H9 (cell line): ENCODE measurements at regions not wholly inside any gene's neighbourhood (a gene's known extent, or its start where the extent isn't known, plus 50 kb on each side); places are given as distances from the start of the nearest gene placed in this dataset.

ENCODE experiments used
- DNase-seq: peaks from one replicate; pipeline ENCODE4 v3.0.0-alpha.2; 2017
- H2AFZ ChIP-seq: one replicate; pipeline ENCODE4 v1.6.1; 2013; ENCODE audit warnings: mild to moderate bottlenecking, low read length, control low read depth, moderate library complexity
- H2AK5ac ChIP-seq: 2 replicates; pipeline ENCODE4 v1.6.1; 2013; ENCODE audit warnings: low read length, control low read depth, mixed read lengths; ENCODE audit not compliant: insufficient read length
- H2BK120ac ChIP-seq: one replicate; pipeline ENCODE4 v1.6.1; 2013; ENCODE audit warnings: low read depth, mild to moderate bottlenecking, low read length, control low read depth, inconsistent platforms; ENCODE audit not compliant: poor library complexity, severe bottlenecking
- H2BK12ac ChIP-seq: 2 replicates; pipeline ENCODE4 v1.6.1; 2013; ENCODE audit warnings: low read length, control low read depth, mixed read lengths, low read depth; ENCODE audit not compliant: insufficient read length
- H2BK15ac ChIP-seq: 2 replicates; pipeline ENCODE4 v1.6.1; 2013; ENCODE audit warnings: low read depth, low read length, control low read depth
- H2BK20ac ChIP-seq: one replicate; pipeline ENCODE4 v1.6.1; 2013; ENCODE audit warnings: low read depth, mild to moderate bottlenecking, low read length, control low read depth, inconsistent platforms; ENCODE audit not compliant: poor library complexity, severe bottlenecking
- H2BK5ac ChIP-seq: 2 replicates; pipeline ENCODE4 v1.6.1; 2013; ENCODE audit warnings: low read length, control low read depth, mixed read lengths; ENCODE audit not compliant: insufficient read length
- H3K14ac ChIP-seq: 2 replicates; pipeline ENCODE4 v1.6.1; 2013; ENCODE audit warnings: low read length, control low read depth; ENCODE audit not compliant: insufficient read depth
- H3K18ac ChIP-seq: 2 replicates; pipeline ENCODE4 v1.6.1; 2013; ENCODE audit warnings: low read depth, mild to moderate bottlenecking, mixed read lengths, low read length, control low read depth; ENCODE audit not compliant: insufficient read length
- H3K23ac ChIP-seq: 2 replicates; pipeline ENCODE4 v1.6.1; 2013; ENCODE audit warnings: low read length, control low read depth, mixed read lengths, low read depth; ENCODE audit not compliant: insufficient read length
- H3K23me2 ChIP-seq: 2 replicates; pipeline ENCODE4 v1.6.1; 2013; ENCODE audit warnings: low read depth, mild to moderate bottlenecking, mixed read lengths, low read length, control low read depth; ENCODE audit not compliant: insufficient read length, poor library complexity, severe bottlenecking
- H3K27ac ChIP-seq: 2 replicates; pipeline ENCODE4 v1.5.1; 2013; ENCODE audit warnings: low read length, control low read depth, mixed read lengths, low read depth; ENCODE audit not compliant: insufficient read length
- H3K27me3 ChIP-seq: 2 replicates; pipeline ENCODE4 v1.6.1; 2013; ENCODE audit warnings: low read length, control low read depth, inconsistent platforms; ENCODE audit not compliant: insufficient read depth
- H3K4ac ChIP-seq: 2 replicates; pipeline ENCODE4 v1.6.1; 2013; ENCODE audit warnings: low read depth, mild to moderate bottlenecking, control low read depth, inconsistent platforms, low read length, moderate library complexity
- H3K4me1 ChIP-seq: 2 replicates; pipeline ENCODE4 v1.6.1; 2013; ENCODE audit warnings: low read length, control low read depth, inconsistent platforms; ENCODE audit not compliant: insufficient read depth
- H3K4me2 ChIP-seq: 2 replicates; pipeline ENCODE4 v1.6.1; 2013; ENCODE audit warnings: low read length, control low read depth, mixed read lengths; ENCODE audit not compliant: insufficient read length, insufficient read depth
- H3K56ac ChIP-seq: 2 replicates; pipeline ENCODE4 v1.6.1; 2013; ENCODE audit warnings: low read depth, mild to moderate bottlenecking, mixed read lengths, low read length, control low read depth; ENCODE audit not compliant: insufficient read length
- H3K79me1 ChIP-seq: 2 replicates; pipeline ENCODE4 v1.6.1; 2013; ENCODE audit warnings: low read depth, mild to moderate bottlenecking, moderate library complexity, low read length, control low read depth, inconsistent platforms; ENCODE audit not compliant: insufficient read depth, poor library complexity, severe bottlenecking
- H3K79me2 ChIP-seq: 2 replicates; pipeline ENCODE4 v1.6.1; 2013; ENCODE audit warnings: low read length, control low read depth, inconsistent platforms; ENCODE audit not compliant: insufficient read depth
- H3K9ac ChIP-seq: 2 replicates; pipeline ENCODE4 v1.6.1; 2013; ENCODE audit warnings: low read length, control low read depth, mixed read lengths; ENCODE audit not compliant: insufficient read length; ENCODE audit errors: extremely low read depth
- H3K9me3 ChIP-seq: one replicate; pipeline ENCODE4 v1.6.1; 2013; ENCODE audit warnings: low read depth, low read length, inconsistent platforms; ENCODE audit not compliant: control insufficient read depth
- H3T11ph ChIP-seq: one replicate; pipeline ENCODE4 v1.6.1; 2013; ENCODE audit warnings: mild to moderate bottlenecking, low read length, control low read depth, inconsistent platforms
- H4K20me1 ChIP-seq: one replicate; pipeline ENCODE4 v1.6.1; 2013; ENCODE audit not compliant: control insufficient read depth, insufficient read length, insufficient read depth
- H4K5ac ChIP-seq: 2 replicates; pipeline ENCODE4 v1.6.1; 2013; ENCODE audit warnings: low read depth, mild to moderate bottlenecking, mixed read lengths, low read length, control low read depth; ENCODE audit not compliant: insufficient read length
- H4K8ac ChIP-seq: replicated peaks from 2 replicates; pipeline ENCODE4 v1.6.1; 2013; ENCODE audit warnings: low read length, control low read depth, mixed read lengths, low read depth; ENCODE audit not compliant: insufficient read length
- H4K91ac ChIP-seq: 2 replicates; pipeline ENCODE4 v1.6.1; 2013; ENCODE audit warnings: low read depth, mild to moderate bottlenecking, moderate library complexity, mixed read lengths, low read length, control low read depth; ENCODE audit not compliant: insufficient read length
- H3K27ac Mint-ChIP-seq, 3 experiments: 2 replicates in 2 of 3; 3 replicates in 1 of 3; pipeline ENCODE4 v1.8.0; 2020 to 2021; ENCODE audit warnings: mixed read lengths in 3 of 3, mild to moderate bottlenecking in 1 of 3, moderate library complexity in 1 of 3
- H3K27me3 Mint-ChIP-seq: 2 replicates; pipeline ENCODE4 v1.8.0; 2021; ENCODE audit warnings: low read depth, mild to moderate bottlenecking, moderate library complexity, mixed read lengths
- H3K36me3 Mint-ChIP-seq, 3 experiments: 2 replicates in 2 of 3; 3 replicates in 1 of 3; pipeline ENCODE4 v1.8.0; 2020 to 2021; ENCODE audit warnings: low read depth in 3 of 3, mixed read lengths in 3 of 3; ENCODE audit not compliant: insufficient read depth in 1 of 3
- H3K4me1 Mint-ChIP-seq, 2 experiments: 2 replicates each; pipeline ENCODE4 v1.8.0; 2020; ENCODE audit warnings: mixed read lengths in 2 of 2
- H3K4me3 Mint-ChIP-seq, 2 experiments: 2 replicates in 1 of 2; 3 replicates in 1 of 2; pipeline ENCODE4 v1.8.0; 2020 to 2021; ENCODE audit warnings: mild to moderate bottlenecking in 2 of 2, mixed read lengths in 2 of 2, moderate library complexity in 1 of 2
- H3K9me3 Mint-ChIP-seq, 2 experiments: 2 replicates in 1 of 2; 3 replicates in 1 of 2; pipeline ENCODE4 v1.8.0; 2020; ENCODE audit warnings: mild to moderate bottlenecking in 2 of 2, mixed read lengths in 2 of 2, moderate library complexity in 1 of 2
- WGBS: extraction: QIAGEN DNeasy Blood & Tissue Kit; methylation state at CpG from one replicate; pipeline ENCODE4 v1.1.7; 2013; ENCODE audit warnings: missing lambda C conversion rate, low lambda C conversion rate, mixed read lengths; ENCODE audit not compliant: insufficient read length; ENCODE audit errors: extremely low coverage; 5-methylcytosine and 5-hydroxymethylcytosine counted together
- TF ChIP-seq, protein P1 (sequence below): fragments of 200-600 bp; sonication (generic); conservative IDR thresholded peaks from 3 replicates; pipeline ENCODE4 v1.8.0; 2021; ENCODE audit warnings: antibody characterized with exemption, mild to moderate bottlenecking

DNA sequence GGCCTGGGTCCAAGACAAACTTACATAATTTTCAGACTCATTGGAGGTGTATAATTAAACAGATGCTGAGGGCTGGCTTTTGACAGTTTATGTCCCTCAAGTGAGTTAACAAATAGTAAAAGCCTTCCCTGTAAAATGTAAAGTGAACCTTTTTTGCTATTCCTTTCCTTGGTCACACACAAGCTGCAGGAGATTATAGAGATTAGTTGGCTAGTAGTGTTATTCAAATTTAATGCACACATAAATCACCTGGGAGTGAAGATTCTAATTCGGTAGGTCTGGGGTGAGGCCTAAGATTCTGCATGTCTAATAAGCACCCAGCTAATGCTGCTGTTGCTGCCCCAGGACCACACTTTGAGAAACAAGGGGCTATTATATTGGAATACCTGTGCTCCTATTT, 206.2 kb upstream of the SSTR1 start:
- no peak overlapping the region for H3K56ac ChIP-seq
- Mint-ChIP-seq H3K9me3 (peaks cover 0 to 2% of the 10 kb centered on the region in 2 experiments; a peak in 1 of 5 replicates), H3K27me3 (no peaks in the 10 kb centered on the region), H3K4me3 (no peak overlapping the region), H3K27ac (no peak overlapping the region), H3K36me3 (no peaks in the 10 kb centered on the region), H3K4me1 (peaks cover 49 to 52% of the 10 kb centered on the region in 2 experiments)
- no peak overlapping the region for H4K91ac ChIP-seq
- H3K79me2 ChIP-seq: no peaks in the 10 kb centered on the region
- H2BK15ac ChIP-seq: no peak overlapping the region
- no peak overlapping the region for H2BK120ac ChIP-seq
- no peak overlapping the region for H2BK12ac ChIP-seq
- peaks cover 2% of the 10 kb centered on the region; the same call in 1 of the 2 replicates for H3K4me1 ChIP-seq
- H2BK5ac ChIP-seq: no peak overlapping the region
- TF ChIP-seq, protein P1, sequence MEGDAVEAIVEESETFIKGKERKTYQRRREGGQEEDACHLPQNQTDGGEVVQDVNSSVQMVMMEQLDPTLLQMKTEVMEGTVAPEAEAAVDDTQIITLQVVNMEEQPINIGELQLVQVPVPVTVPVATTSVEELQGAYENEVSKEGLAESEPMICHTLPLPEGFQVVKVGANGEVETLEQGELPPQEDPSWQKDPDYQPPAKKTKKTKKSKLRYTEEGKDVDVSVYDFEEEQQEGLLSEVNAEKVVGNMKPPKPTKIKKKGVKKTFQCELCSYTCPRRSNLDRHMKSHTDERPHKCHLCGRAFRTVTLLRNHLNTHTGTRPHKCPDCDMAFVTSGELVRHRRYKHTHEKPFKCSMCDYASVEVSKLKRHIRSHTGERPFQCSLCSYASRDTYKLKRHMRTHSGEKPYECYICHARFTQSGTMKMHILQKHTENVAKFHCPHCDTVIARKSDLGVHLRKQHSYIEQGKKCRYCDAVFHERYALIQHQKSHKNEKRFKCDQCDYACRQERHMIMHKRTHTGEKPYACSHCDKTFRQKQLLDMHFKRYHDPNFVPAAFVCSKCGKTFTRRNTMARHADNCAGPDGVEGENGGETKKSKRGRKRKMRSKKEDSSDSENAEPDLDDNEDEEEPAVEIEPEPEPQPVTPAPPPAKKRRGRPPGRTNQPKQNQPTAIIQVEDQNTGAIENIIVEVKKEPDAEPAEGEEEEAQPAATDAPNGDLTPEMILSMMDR: no peak
- no peak overlapping the region for H2AK5ac ChIP-seq
- no peak overlapping the region for H2BK20ac ChIP-seq
- no peak for DNase-seq
- no peaks in the 10 kb centered on the region for H3K27me3 ChIP-seq
- no peak overlapping the region for H4K5ac ChIP-seq
- H3K18ac ChIP-seq: no peak overlapping the region
- H3K9me3 ChIP-seq: no peaks in the 10 kb centered on the region
- H3K4me2 ChIP-seq: no peak overlapping the region
- H3K14ac ChIP-seq: no peak overlapping the region
- no peak overlapping the region for H3K9ac ChIP-seq
- H3K79me1 ChIP-seq: no peaks in the 10 kb centered on the region
- no peaks in the 10 kb centered on the region for H4K20me1 ChIP-seq
- H2AFZ ChIP-seq: no peak overlapping the region
- H3K23me2 ChIP-seq: no peaks in the 10 kb centered on the region
- H4K8ac ChIP-seq: no peak overlapping the region
- no peak overlapping the region for H3T11ph ChIP-seq
- no peak overlapping the region for H3K23ac ChIP-seq
- no peak overlapping the region for H3K4ac ChIP-seq
- no CpG with 5 or more reads among the region's 1 CpG for WGBS
- H3K27ac ChIP-seq: no peak overlapping the region
